B cell (primary cell): ENCODE measurements at regions not wholly inside any gene's neighbourhood (a gene's known extent, or its start where the extent isn't known, plus 50 kb on each side); places are given as distances from the start of the nearest gene placed in this dataset.

ENCODE experiments used
- EZH2 ChIP-seq: IDR thresholded peaks from 2 replicates; pipeline ENCODE4 v1.6.1; 2012; ENCODE audit warnings: borderline replicate concordance, low read depth, mild to moderate bottlenecking, moderate library complexity, low read length; ENCODE audit not compliant: insufficient read depth, poor library complexity, severe bottlenecking
- TF ChIP-seq, protein P1 (sequence below): fragments of 200-600 bp; IDR thresholded peaks from one replicate; pipeline ENCODE4 v1.8.0; 2022; ENCODE audit warnings: antibody characterized with exemption, mild to moderate bottlenecking

- TF ChIP-seq, protein P1, sequence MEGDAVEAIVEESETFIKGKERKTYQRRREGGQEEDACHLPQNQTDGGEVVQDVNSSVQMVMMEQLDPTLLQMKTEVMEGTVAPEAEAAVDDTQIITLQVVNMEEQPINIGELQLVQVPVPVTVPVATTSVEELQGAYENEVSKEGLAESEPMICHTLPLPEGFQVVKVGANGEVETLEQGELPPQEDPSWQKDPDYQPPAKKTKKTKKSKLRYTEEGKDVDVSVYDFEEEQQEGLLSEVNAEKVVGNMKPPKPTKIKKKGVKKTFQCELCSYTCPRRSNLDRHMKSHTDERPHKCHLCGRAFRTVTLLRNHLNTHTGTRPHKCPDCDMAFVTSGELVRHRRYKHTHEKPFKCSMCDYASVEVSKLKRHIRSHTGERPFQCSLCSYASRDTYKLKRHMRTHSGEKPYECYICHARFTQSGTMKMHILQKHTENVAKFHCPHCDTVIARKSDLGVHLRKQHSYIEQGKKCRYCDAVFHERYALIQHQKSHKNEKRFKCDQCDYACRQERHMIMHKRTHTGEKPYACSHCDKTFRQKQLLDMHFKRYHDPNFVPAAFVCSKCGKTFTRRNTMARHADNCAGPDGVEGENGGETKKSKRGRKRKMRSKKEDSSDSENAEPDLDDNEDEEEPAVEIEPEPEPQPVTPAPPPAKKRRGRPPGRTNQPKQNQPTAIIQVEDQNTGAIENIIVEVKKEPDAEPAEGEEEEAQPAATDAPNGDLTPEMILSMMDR: no peak
- TF ChIP-seq EZH2: no peak
These were observed 633.2 kb downstream of the FBXO15 start for GRCh38 chr18:73514449-73514848.
